ENCODE measurements at regions not wholly inside any gene's neighbourhood (a gene's known extent, or its start where the extent isn't known, plus 50 kb on each side); places are given as distances from the start of the nearest gene placed in this dataset.

GRCh38 chr5:27125856-27126255 lies 87.5 kb upstream of the CDH9 start:
- no peak for TF ChIP-seq POLR2AphosphoS5 (IDR thresholded peaks at IDR 0.05)
- no peak for TF ChIP-seq POLR2A (IDR thresholded peaks at IDR 0.05)
- no peak for TF ChIP-seq EP300 (IDR thresholded peaks at IDR 0.05; ENCODE audit: low read depth)
- no peak for TF ChIP-seq CTCF (IDR thresholded peaks at IDR 0.05)
